ENCODE measurements at regions not wholly inside any gene's neighbourhood (a gene's known extent, or its start where the extent isn't known, plus 50 kb on each side); places are given as distances from the start of the nearest gene placed in this dataset.

DNA sequence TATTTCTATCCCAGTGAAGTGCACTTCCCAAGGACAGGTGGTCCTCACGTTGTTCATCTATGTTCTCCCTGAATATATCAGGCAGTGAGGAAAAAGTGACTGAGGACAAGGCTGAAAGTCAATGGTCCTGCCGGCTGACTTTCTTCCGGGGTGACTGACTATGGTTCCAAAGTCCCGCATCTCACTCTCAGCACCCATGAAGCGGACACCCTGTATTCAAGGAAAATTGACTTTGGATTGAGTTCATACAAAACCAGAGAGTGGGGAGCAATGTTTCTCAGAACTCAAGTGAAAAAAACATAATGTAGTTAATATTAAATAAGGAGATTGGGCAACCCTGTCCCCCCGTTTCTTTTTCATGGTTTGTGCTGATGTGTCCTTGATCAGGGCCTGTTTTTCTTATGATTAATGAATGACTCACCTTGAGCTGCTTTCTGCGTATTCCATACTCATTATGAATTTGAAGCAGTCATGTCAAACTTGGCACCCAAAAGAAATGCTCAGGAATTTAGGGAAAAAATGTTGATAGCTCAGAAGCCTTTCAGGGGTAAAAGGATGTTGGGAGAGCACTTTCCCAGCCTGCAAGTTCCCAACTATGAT is 184.0 kb downstream of the CYLD start (continued):
- TF ChIP-seq, protein P1, sequence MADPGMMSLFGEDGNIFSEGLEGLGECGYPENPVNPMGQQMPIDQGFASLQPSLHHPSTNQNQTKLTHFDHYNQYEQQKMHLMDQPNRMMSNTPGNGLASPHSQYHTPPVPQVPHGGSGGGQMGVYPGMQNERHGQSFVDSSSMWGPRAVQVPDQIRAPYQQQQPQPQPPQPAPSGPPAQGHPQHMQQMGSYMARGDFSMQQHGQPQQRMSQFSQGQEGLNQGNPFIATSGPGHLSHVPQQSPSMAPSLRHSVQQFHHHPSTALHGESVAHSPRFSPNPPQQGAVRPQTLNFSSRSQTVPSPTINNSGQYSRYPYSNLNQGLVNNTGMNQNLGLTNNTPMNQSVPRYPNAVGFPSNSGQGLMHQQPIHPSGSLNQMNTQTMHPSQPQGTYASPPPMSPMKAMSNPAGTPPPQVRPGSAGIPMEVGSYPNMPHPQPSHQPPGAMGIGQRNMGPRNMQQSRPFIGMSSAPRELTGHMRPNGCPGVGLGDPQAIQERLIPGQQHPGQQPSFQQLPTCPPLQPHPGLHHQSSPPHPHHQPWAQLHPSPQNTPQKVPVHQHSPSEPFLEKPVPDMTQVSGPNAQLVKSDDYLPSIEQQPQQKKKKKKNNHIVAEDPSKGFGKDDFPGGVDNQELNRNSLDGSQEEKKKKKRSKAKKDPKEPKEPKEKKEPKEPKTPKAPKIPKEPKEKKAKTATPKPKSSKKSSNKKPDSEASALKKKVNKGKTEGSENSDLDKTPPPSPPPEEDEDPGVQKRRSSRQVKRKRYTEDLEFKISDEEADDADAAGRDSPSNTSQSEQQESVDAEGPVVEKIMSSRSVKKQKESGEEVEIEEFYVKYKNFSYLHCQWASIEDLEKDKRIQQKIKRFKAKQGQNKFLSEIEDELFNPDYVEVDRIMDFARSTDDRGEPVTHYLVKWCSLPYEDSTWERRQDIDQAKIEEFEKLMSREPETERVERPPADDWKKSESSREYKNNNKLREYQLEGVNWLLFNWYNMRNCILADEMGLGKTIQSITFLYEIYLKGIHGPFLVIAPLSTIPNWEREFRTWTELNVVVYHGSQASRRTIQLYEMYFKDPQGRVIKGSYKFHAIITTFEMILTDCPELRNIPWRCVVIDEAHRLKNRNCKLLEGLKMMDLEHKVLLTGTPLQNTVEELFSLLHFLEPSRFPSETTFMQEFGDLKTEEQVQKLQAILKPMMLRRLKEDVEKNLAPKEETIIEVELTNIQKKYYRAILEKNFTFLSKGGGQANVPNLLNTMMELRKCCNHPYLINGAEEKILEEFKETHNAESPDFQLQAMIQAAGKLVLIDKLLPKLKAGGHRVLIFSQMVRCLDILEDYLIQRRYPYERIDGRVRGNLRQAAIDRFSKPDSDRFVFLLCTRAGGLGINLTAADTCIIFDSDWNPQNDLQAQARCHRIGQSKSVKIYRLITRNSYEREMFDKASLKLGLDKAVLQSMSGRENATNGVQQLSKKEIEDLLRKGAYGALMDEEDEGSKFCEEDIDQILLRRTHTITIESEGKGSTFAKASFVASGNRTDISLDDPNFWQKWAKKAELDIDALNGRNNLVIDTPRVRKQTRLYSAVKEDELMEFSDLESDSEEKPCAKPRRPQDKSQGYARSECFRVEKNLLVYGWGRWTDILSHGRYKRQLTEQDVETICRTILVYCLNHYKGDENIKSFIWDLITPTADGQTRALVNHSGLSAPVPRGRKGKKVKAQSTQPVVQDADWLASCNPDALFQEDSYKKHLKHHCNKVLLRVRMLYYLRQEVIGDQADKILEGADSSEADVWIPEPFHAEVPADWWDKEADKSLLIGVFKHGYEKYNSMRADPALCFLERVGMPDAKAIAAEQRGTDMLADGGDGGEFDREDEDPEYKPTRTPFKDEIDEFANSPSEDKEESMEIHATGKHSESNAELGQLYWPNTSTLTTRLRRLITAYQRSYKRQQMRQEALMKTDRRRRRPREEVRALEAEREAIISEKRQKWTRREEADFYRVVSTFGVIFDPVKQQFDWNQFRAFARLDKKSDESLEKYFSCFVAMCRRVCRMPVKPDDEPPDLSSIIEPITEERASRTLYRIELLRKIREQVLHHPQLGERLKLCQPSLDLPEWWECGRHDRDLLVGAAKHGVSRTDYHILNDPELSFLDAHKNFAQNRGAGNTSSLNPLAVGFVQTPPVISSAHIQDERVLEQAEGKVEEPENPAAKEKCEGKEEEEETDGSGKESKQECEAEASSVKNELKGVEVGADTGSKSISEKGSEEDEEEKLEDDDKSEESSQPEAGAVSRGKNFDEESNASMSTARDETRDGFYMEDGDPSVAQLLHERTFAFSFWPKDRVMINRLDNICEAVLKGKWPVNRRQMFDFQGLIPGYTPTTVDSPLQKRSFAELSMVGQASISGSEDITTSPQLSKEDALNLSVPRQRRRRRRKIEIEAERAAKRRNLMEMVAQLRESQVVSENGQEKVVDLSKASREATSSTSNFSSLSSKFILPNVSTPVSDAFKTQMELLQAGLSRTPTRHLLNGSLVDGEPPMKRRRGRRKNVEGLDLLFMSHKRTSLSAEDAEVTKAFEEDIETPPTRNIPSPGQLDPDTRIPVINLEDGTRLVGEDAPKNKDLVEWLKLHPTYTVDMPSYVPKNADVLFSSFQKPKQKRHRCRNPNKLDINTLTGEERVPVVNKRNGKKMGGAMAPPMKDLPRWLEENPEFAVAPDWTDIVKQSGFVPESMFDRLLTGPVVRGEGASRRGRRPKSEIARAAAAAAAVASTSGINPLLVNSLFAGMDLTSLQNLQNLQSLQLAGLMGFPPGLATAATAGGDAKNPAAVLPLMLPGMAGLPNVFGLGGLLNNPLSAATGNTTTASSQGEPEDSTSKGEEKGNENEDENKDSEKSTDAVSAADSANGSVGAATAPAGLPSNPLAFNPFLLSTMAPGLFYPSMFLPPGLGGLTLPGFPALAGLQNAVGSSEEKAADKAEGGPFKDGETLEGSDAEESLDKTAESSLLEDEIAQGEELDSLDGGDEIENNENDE (IDR thresholded peaks at IDR 0.05; ENCODE audit: insufficient replicate concordance, low read length): no peak
- TF ChIP-seq NRF1 (IDR thresholded peaks at IDR 0.05; ENCODE audit: low read depth, low read length) (no peak), SAP30 (IDR thresholded peaks at IDR 0.05; ENCODE audit: insufficient read depth, insufficient replicate concordance, low read length) (no peak), RFX5 (IDR thresholded peaks at IDR 0.05; ENCODE audit: borderline replicate concordance, low read depth, low read length) (no peak)
